H1 (cell line): ENCODE measurements at regions not wholly inside any gene's neighbourhood (a gene's known extent, or its start where the extent isn't known, plus 50 kb on each side); places are given as distances from the start of the nearest gene placed in this dataset.

Experiments used
- ATF3 ChIP-seq: IDR thresholded peaks from 2 replicates; pipeline ENCODE4 v1.6.1; 2011; ENCODE audit warnings: low read depth, mild to moderate bottlenecking, low read length; ENCODE audit not compliant: insufficient read depth
- CBX8 ChIP-seq: fragments of 300-800, 300-1000 bp; sonication (generic); IDR thresholded peaks from 2 replicates; pipeline ENCODE4 v1.7.1; 2016; ENCODE audit warnings: low read depth, low read length, borderline replicate concordance
- CHD1 ChIP-seq: IDR thresholded peaks from 2 replicates; pipeline ENCODE4 v1.6.1; 2012; ENCODE audit warnings: low read depth, low read length, improper control_type of control experiment
- GABPA ChIP-seq: IDR thresholded peaks from 2 replicates; pipeline ENCODE4 v1.6.1; 2011; ENCODE audit warnings: mild to moderate bottlenecking, low read length, moderate library complexity, borderline replicate concordance; ENCODE audit not compliant: insufficient read depth
- KDM4A ChIP-seq: IDR thresholded peaks from one replicate; pipeline ENCODE4 v1.7.1; 2012; ENCODE audit warnings: low read depth, mild to moderate bottlenecking, moderate library complexity, low read length, inconsistent platforms; ENCODE audit not compliant: severe bottlenecking
- RAD21 ChIP-seq, 2 experiments: IDR thresholded peaks in 1 of 2; conservative IDR thresholded peaks in 1 of 2; 2 replicates each; pipeline ENCODE4 v1.6.1; 2011; ENCODE audit warnings: low read depth in 2 of 2, low read length in 2 of 2, improper control_type of control experiment in 1 of 2, inconsistent platforms in 1 of 2, mild to moderate bottlenecking in 1 of 2, moderate library complexity in 1 of 2
- SIN3A ChIP-seq, 2 experiments: IDR thresholded peaks in 1 of 2; conservative IDR thresholded peaks in 1 of 2; 2 replicates each; pipeline ENCODE4 v1.6.1; 2011 to 2012; ENCODE audit warnings: low read length in 2 of 2, improper control_type of control experiment in 1 of 2, low read depth in 1 of 2, mild to moderate bottlenecking in 1 of 2
- SIRT6 ChIP-seq: IDR thresholded peaks from one replicate; pipeline ENCODE4 v1.7.1; 2012; ENCODE audit warnings: low read length, inconsistent platforms
- SP4 ChIP-seq: IDR thresholded peaks from 2 replicates; pipeline ENCODE4 v1.6.1; 2012; ENCODE audit warnings: low read length, inconsistent platforms
- TF ChIP-seq, protein P1 (sequence below): fragments of 300-600 bp; sonication (generic); IDR thresholded peaks from 2 replicates; pipeline ENCODE4 v1.7.1; 2012; ENCODE audit warnings: low read length, moderate library complexity, mild to moderate bottlenecking, inconsistent platforms; ENCODE audit not compliant: insufficient replicate concordance

GRCh38 chr10:9076066-9076465 is 1021.6 kb downstream of the GATA3 start (continued):
- TF ChIP-seq, protein P1, sequence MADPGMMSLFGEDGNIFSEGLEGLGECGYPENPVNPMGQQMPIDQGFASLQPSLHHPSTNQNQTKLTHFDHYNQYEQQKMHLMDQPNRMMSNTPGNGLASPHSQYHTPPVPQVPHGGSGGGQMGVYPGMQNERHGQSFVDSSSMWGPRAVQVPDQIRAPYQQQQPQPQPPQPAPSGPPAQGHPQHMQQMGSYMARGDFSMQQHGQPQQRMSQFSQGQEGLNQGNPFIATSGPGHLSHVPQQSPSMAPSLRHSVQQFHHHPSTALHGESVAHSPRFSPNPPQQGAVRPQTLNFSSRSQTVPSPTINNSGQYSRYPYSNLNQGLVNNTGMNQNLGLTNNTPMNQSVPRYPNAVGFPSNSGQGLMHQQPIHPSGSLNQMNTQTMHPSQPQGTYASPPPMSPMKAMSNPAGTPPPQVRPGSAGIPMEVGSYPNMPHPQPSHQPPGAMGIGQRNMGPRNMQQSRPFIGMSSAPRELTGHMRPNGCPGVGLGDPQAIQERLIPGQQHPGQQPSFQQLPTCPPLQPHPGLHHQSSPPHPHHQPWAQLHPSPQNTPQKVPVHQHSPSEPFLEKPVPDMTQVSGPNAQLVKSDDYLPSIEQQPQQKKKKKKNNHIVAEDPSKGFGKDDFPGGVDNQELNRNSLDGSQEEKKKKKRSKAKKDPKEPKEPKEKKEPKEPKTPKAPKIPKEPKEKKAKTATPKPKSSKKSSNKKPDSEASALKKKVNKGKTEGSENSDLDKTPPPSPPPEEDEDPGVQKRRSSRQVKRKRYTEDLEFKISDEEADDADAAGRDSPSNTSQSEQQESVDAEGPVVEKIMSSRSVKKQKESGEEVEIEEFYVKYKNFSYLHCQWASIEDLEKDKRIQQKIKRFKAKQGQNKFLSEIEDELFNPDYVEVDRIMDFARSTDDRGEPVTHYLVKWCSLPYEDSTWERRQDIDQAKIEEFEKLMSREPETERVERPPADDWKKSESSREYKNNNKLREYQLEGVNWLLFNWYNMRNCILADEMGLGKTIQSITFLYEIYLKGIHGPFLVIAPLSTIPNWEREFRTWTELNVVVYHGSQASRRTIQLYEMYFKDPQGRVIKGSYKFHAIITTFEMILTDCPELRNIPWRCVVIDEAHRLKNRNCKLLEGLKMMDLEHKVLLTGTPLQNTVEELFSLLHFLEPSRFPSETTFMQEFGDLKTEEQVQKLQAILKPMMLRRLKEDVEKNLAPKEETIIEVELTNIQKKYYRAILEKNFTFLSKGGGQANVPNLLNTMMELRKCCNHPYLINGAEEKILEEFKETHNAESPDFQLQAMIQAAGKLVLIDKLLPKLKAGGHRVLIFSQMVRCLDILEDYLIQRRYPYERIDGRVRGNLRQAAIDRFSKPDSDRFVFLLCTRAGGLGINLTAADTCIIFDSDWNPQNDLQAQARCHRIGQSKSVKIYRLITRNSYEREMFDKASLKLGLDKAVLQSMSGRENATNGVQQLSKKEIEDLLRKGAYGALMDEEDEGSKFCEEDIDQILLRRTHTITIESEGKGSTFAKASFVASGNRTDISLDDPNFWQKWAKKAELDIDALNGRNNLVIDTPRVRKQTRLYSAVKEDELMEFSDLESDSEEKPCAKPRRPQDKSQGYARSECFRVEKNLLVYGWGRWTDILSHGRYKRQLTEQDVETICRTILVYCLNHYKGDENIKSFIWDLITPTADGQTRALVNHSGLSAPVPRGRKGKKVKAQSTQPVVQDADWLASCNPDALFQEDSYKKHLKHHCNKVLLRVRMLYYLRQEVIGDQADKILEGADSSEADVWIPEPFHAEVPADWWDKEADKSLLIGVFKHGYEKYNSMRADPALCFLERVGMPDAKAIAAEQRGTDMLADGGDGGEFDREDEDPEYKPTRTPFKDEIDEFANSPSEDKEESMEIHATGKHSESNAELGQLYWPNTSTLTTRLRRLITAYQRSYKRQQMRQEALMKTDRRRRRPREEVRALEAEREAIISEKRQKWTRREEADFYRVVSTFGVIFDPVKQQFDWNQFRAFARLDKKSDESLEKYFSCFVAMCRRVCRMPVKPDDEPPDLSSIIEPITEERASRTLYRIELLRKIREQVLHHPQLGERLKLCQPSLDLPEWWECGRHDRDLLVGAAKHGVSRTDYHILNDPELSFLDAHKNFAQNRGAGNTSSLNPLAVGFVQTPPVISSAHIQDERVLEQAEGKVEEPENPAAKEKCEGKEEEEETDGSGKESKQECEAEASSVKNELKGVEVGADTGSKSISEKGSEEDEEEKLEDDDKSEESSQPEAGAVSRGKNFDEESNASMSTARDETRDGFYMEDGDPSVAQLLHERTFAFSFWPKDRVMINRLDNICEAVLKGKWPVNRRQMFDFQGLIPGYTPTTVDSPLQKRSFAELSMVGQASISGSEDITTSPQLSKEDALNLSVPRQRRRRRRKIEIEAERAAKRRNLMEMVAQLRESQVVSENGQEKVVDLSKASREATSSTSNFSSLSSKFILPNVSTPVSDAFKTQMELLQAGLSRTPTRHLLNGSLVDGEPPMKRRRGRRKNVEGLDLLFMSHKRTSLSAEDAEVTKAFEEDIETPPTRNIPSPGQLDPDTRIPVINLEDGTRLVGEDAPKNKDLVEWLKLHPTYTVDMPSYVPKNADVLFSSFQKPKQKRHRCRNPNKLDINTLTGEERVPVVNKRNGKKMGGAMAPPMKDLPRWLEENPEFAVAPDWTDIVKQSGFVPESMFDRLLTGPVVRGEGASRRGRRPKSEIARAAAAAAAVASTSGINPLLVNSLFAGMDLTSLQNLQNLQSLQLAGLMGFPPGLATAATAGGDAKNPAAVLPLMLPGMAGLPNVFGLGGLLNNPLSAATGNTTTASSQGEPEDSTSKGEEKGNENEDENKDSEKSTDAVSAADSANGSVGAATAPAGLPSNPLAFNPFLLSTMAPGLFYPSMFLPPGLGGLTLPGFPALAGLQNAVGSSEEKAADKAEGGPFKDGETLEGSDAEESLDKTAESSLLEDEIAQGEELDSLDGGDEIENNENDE = no peak
- no peak for TF ChIP-seq CBX8
- TF ChIP-seq CHD1 = no peak
- no peak for TF ChIP-seq SIRT6
- TF ChIP-seq RAD21 (IDR thresholded peaks at IDR 0.05 in 1 of 2, conservative IDR thresholded peaks at IDR 0.05 in 1 of 2; ENCODE audit: low read depth in 2 of 2, low read length in 2 of 2) = no peak
- no peak for TF ChIP-seq GABPA
- no peak for TF ChIP-seq SP4
- TF ChIP-seq KDM4A = no peak
- no peak for TF ChIP-seq ATF3
- TF ChIP-seq SIN3A (conservative IDR thresholded peaks at IDR 0.05 in 1 of 2, IDR thresholded peaks at IDR 0.05 in 1 of 2; ENCODE audit: low read depth in 1 of 2, low read length in 2 of 2) = no peak
